ENCODE measurements at regions not wholly inside any gene's neighbourhood (a gene's known extent, or its start where the extent isn't known, plus 50 kb on each side); places are given as distances from the start of the nearest gene placed in this dataset.

DNA sequence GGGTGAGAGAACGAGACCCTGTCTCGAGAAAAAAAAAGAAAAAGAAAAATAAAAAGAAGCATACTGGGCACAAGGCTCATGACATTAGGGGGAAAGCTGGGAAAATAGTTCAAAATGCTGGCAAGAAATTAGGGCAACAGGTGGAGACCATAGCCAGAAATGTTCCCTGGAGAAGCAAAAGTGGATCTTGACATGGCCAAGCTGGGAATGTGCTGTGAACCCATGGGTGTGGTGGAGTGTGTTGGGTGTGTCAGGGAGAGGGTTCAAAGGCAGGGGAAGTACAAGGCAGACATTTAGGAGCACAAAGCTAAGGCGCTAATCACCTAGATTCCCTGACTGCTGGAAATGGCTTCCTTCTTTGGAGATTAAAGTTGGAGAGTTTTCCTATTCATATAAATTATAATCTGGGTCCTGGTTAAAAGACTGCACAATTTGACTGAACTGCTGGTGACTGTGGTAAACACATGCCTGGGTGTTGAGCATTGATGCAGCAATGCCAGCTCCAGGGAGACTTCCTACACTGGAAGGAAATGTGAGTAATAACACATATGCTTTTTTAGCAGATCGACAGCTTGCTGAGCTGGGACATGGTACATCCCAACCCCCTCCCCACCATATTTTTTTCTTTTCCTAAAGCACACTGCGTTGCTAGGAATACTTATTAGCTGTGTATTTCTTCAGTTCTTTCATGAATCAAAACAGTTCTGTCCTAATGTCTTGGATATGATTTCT, 70.1 kb upstream of the ARHGAP21 start:
- Mint-ChIP-seq H3K9me3 (peaks cover 3% of the 10 kb centered on the region), H3K27me3 (peaks cover 3% of the 10 kb centered on the region)

DNA sequence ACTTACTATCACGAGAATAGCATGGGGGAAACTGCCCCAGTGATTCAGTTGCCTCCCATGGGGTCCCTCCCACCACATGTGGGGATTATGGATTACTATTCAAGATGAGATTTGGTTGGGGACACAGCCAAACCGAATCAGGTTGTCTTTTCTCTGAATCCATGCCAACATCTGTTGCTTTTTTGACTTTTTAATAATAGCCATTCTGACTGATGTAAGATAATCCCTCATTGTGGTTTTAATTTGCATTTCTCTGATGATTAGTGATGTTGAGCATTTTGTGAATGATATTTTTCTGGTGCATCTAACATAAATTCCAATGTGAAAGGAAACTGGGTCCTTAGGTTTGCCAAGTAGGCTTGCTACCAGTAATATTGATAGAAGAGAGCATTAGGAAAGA, 69.0 kb upstream of the ARHGAP21 start:
- Mint-ChIP-seq H3K36me3 (ENCODE audit: low read depth) (no peaks in the 10 kb centered on the region), H3K9me3 (peaks cover 3% of the 10 kb centered on the region), H3K27me3 (peaks cover 3% of the 10 kb centered on the region), H3K27ac (no peak overlapping the region), H3K4me1 (no peaks in the 10 kb centered on the region), H3K4me3 (no peak overlapping the region)
- no peak for ATAC-seq (replicated peaks)

More for the DNA sequence above, 70.1 kb upstream of the ARHGAP21 start:
- Mint-ChIP-seq H3K4me3 (no peak overlapping the region), H3K4me1 (no peaks in the 10 kb centered on the region), H3K27ac (no peak overlapping the region), H3K36me3 (ENCODE audit: low read depth) (no peaks in the 10 kb centered on the region)
- no peak for ATAC-seq (replicated peaks)

DNA sequence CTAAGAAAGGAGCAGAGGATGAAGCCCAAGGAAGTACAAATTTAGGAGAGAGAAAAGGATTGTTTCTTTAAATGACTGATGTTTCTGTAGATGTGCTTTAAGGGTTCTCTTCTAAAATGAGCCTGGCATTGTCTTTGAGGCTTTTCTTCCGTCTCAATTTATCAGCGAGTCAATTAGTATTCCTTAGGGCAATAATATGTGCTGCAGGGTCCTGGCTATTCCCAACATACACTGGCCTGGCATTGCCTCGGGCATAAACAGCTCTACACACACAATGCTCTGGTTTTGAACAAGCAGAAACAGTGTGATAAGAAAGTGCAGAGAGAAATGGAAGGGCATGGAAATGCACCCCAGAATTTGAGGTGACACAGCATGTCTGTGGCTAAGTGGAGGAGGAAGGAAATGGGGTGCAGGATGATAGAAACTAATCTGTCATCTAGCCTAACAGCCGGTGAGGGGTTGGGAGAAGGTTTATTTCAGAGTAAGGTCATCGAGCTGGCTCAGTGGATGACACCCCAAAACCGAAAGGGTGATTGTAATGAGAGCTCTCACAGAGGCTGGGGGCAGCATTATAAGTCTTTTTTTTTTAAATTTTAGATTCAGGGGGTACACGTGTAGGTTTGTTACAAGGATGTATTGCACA, 67.5 kb upstream of the ARHGAP21 start:
- Mint-ChIP-seq H3K4me3 (no peak overlapping the region), H3K9me3 (peaks cover 3% of the 10 kb centered on the region), H3K27me3 (peaks cover 3% of the 10 kb centered on the region), H3K27ac (no peak overlapping the region), H3K4me1 (no peaks in the 10 kb centered on the region), H3K36me3 (ENCODE audit: low read depth) (no peaks in the 10 kb centered on the region)
- ATAC-seq (replicated peaks), result peak; percentile 46

DNA sequence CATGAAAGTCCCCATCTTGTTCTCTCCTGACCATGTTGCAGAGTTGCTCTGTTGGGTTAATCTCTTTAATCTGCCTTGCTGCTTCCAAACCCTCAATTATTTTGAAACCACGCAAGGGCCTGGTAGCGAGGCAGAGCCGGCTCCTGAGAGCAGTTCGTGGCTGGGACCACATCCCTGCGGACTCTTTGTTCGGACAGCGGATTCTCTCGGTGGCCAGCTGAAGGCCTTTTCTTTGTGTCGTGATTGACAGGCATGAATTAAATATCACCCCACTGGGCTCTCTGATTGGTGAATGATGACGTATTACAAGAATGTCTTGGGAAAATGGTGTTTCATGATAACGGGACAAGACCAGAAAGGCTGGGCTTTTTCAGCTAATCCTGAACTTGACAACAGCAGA, 66.9 kb upstream of the ARHGAP21 start:
- Mint-ChIP-seq H3K9me3 (peaks cover 3% of the 10 kb centered on the region), H3K36me3 (ENCODE audit: low read depth) (no peaks in the 10 kb centered on the region), H3K4me3 (no peak overlapping the region), H3K27ac (no peak overlapping the region), H3K4me1 (no peaks in the 10 kb centered on the region), H3K27me3 (peaks cover 3% of the 10 kb centered on the region)
- ATAC-seq (replicated peaks), result no peak

DNA sequence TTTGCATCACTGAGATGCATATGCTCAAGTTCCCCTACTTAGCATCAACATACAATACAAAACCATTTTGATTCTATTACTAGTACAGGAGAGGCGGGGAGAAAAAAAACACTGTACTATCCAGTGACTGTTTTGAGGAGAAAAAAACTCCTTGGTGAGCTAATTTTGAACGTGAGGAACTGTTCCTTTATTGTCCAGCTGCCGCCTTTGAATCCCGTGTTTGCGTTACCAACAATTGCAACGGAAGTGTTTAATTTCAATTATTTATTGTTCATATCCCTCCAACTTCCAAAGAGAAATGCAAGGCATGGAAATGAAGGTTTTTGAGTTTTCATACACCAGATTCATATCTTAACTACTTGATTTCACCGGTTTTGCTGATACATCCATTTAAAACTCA, 66.4 kb upstream of the ARHGAP21 start:
- no peak for ATAC-seq (replicated peaks)
- Mint-ChIP-seq H3K4me1 (no peaks in the 10 kb centered on the region), H3K36me3 (ENCODE audit: low read depth) (no peaks in the 10 kb centered on the region), H3K27me3 (peaks cover 3% of the 10 kb centered on the region), H3K4me3 (no peak overlapping the region), H3K9me3 (peaks cover 3% of the 10 kb centered on the region), H3K27ac (no peak overlapping the region)

DNA sequence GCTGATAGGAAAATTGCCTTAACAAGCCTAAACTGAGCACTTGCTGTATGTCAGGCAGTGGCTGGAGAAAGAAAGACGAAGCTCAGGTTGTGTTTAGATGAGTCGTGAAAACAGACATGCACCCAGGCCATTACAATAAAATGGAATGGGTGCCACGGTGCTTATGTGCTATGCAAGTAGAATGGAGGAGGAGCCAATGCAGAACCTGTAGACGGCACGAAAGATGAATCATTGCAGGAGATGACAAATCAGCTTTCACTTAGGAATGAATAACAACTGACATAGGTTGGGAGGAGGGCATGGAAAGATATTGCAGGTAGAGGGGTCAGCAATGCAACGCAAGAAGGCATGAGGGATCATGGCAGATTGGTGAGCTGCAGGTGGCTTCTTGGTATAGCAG, 61.2 kb upstream of the ARHGAP21 start:
- H3K27ac Mint-ChIP-seq, result no peak overlapping the region
- peaks cover 3% of the 10 kb centered on the region for H3K27me3 Mint-ChIP-seq
- no peaks in the 10 kb centered on the region for H3K36me3 Mint-ChIP-seq (ENCODE audit: low read depth)
- no peaks in the 10 kb centered on the region for H3K9me3 Mint-ChIP-seq
- ATAC-seq (replicated peaks), result peak; percentile 77
- H3K4me3 Mint-ChIP-seq, result no peak overlapping the region
- no peaks in the 10 kb centered on the region for H3K4me1 Mint-ChIP-seq

DNA sequence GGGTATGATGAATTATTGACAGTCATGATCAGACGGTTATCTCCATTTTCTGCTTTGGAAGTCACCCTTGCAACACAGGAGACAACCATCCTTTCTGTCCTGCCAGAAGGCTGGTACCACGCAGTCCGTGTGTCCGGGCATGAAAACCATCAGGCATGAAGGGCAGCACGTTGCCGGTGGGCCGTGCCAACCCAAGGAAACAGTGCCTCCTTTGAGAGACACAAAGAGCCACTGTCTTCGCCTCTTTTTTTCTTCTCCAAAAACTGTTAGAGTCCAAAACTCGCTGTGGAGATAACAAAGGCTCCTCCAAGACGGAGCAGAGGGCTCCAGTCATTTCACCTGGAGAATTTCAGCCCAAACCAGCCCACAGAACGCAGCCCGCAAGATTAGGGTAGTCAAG, 60.4 kb upstream of the ARHGAP21 start:
- Mint-ChIP-seq H3K27me3 (peaks cover 3% of the 10 kb centered on the region), H3K4me3 (no peak overlapping the region), H3K36me3 (ENCODE audit: low read depth) (no peaks in the 10 kb centered on the region), H3K4me1 (no peaks in the 10 kb centered on the region), H3K9me3 (no peaks in the 10 kb centered on the region), H3K27ac (no peak overlapping the region)
- no peak for ATAC-seq (replicated peaks)

DNA sequence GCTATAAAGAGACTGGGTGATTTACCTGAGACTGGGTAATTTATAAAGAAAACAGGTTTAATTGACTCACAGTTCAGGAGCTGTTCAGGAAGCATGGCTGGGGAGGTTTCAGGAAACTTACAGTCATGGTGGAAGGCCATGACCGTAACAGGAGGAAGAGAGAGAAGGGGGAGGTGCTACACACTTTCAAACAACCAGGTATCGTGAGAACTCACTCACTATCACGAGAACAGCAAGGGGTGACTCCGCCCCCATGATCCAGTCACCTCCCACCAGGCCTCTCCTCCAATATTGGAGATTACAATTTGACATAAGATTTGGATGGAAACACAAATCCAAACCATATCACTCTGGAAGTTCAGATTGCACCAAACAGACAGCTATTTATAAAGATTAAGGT, 59.8 kb upstream of the ARHGAP21 start:
- Mint-ChIP-seq H3K27ac (peak overlapping the region; percentile 27), H3K27me3 (peaks cover 3% of the 10 kb centered on the region), H3K36me3 (ENCODE audit: low read depth) (no peaks in the 10 kb centered on the region), H3K4me3 (no peak overlapping the region), H3K4me1 (no peaks in the 10 kb centered on the region), H3K9me3 (no peaks in the 10 kb centered on the region)
- ATAC-seq (replicated peaks), result no peak

DNA sequence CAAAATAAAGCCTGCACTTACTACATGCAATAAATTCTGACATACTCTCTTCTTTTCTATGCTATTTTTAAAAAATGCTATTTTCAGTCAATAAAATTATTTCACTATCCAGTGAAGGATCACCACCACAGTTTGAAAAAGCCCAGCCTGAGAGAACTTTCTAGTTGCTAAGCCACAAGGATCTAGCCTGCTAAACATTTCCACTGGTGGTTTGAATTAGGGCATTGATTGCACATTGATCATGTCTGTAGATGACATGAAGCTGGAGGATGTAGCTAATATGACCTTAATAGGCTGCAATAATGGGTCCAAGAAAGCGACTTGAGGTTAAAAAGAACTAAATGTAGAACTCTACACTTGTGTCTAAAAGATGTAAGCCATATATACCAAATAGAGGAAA, 56.0 kb upstream of the ARHGAP21 start:
- Mint-ChIP-seq H3K4me3 (no peak overlapping the region), H3K9me3 (no peaks in the 10 kb centered on the region), H3K4me1 (no peaks in the 10 kb centered on the region), H3K36me3 (ENCODE audit: low read depth) (no peaks in the 10 kb centered on the region), H3K27me3 (peaks cover 6% of the 10 kb centered on the region), H3K27ac (no peak overlapping the region)
- no peak for ATAC-seq (replicated peaks)

DNA sequence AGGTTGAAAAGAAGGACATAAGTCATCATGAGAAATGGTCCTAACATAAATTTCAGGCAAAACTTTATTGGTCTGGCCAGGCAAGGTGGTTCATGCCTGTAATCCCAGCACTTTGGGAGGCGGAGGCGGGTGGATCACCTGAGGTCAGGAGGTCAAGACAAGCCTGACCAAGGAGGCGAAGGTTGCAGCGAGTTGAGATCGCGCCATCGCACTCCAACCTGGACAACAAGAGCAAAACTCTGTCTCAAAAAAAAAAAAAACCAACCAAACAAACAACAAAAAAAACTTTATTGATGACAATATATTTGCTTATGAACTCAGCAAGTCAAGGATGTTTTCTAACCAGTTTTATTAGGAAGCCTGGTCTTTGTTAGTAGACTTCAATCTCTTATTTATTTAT, 54.6 kb upstream of the ARHGAP21 start:
- Mint-ChIP-seq H3K27ac (no peak overlapping the region), H3K4me3 (no peak overlapping the region), H3K36me3 (ENCODE audit: low read depth) (no peaks in the 10 kb centered on the region), H3K4me1 (no peaks in the 10 kb centered on the region), H3K9me3 (no peaks in the 10 kb centered on the region), H3K27me3 (peaks cover 6% of the 10 kb centered on the region)
- no peak for ATAC-seq (replicated peaks)

DNA sequence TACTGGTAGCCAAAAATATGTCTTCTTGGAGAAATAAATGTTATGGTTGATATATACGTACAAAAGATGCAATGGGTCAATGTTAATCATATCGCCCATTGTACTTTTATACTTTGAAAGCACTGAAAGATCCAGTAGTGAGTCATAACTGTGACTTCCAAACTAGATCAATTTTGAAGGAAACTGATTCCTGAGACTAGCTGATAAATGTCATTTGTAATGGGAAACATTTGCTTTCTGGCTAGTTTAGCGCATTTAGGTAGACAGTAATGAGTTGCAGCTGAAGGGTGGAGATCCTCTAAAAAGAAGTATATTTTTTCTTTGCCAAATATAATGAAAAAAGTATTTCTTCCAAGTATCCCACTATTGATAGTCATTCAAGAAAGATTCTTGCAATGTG, 53.5 kb upstream of the ARHGAP21 start:
- H3K4me1 Mint-ChIP-seq, result no peaks in the 10 kb centered on the region
- H3K27me3 Mint-ChIP-seq, result peaks cover 3% of the 10 kb centered on the region
- H3K9me3 Mint-ChIP-seq, result no peaks in the 10 kb centered on the region
- no peaks in the 10 kb centered on the region for H3K36me3 Mint-ChIP-seq (ENCODE audit: low read depth)
- H3K27ac Mint-ChIP-seq, result no peak overlapping the region
- ATAC-seq (replicated peaks), result no peak
- no peak overlapping the region for H3K4me3 Mint-ChIP-seq

DNA sequence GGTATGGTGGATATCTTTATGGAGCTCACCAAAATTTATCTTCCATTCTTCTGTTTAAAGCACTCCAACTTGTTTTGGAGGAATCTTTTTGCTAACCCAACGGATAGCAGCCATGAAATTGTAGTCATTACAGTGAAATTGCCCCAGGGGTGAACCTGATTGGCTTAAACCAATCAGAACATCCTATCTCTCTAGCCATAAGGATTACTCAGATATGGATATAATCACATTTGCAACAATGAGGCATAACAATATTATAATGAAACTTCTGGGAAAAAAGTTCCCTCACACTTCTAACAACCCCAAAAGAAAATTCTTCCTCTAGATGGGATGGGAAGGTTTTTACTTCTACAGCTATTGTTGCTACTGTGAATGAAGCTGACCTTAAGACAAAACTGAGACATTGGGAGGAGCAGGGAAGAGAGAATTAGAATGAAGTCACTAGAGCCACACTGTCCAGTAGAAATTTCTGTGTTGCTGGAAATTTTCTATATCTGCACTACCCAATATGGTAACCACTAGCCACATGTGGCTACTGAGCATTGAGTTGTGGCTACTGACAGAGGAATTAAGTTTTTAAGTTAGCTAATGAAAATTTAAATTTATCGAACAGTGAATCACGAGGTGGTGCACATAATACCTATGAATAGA, 50.4 kb upstream of the ARHGAP21 start:
- no peak for ATAC-seq (replicated peaks)
- no peak overlapping the region for H3K4me3 Mint-ChIP-seq
- H3K27ac Mint-ChIP-seq, result no peak overlapping the region
- peaks cover 3% of the 10 kb centered on the region for H3K27me3 Mint-ChIP-seq
- H3K4me1 Mint-ChIP-seq, result no peaks in the 10 kb centered on the region
- H3K36me3 Mint-ChIP-seq (ENCODE audit: low read depth), result no peaks in the 10 kb centered on the region
- H3K9me3 Mint-ChIP-seq, result no peaks in the 10 kb centered on the region
